T-cell (primary cell): ENCODE measurements at regions not wholly inside any gene's neighbourhood (a gene's known extent, or its start where the extent isn't known, plus 50 kb on each side); places are given as distances from the start of the nearest gene placed in this dataset.

ENCODE experiments used
- ATAC-seq, 4 experiments: fragments of 200-7000 bp in 3 of 4; fragments of 150-1000 bp in 1 of 4; cut with Tn5 transposase; replicated peaks in 1 of 4; 1 replicate in 3 of 4; 2 replicates in 1 of 4; pipeline ENCODE4 v1.10.0; 2021; ENCODE audit warnings: moderate library complexity in 3 of 4, mild to moderate bottlenecking in 2 of 4, moderate number of reproducible peaks in 1 of 4
- CTCF ChIA-PET, 2 donors: fragments of 300-600 bp; sonication (Branson Sonifier 250); formaldehyde crosslinking; loops; one replicate each; lab custom pipeline; 2022; ENCODE audit warnings: antibody characterized with exemption in 2 of 2; lab: Charles Lee
- POLR2A ChIA-PET, 2 donors: fragments of 300-600 bp; sonication (Branson Sonifier 250); formaldehyde crosslinking; loops; one replicate each; lab custom pipeline; 2022; ENCODE audit warnings: antibody characterized with exemption in 2 of 2; lab: Charles Lee
- DNase-seq, 35 experiments: peaks; one replicate each; pipeline versions ENCODE4 v3.0.0 to v3.0.0-alpha.2; 2013 to 2023
- H3K27ac ChIP-seq: one replicate; pipeline ENCODE4 v1.5.1; 2013; ENCODE audit warnings: low read length
- H3K27me3 ChIP-seq, 2 experiments: replicated peaks in 1 of 2; 1 replicate in 1 of 2; 2 replicates in 1 of 2; pipeline versions ENCODE4 v1.6.1 to v1.7.0; 2013; ENCODE audit warnings: low read length in 1 of 2, mixed read lengths in 1 of 2; ENCODE audit not compliant: control insufficient read depth in 2 of 2, insufficient read depth in 2 of 2; ENCODE audit errors: extremely low read depth in 1 of 2
- H3K36me3 ChIP-seq, 2 donors: 1 replicate in 1 of 2; 2 replicates in 1 of 2; pipeline versions ENCODE4 v1.6.1 to v1.7.0; 2013; ENCODE audit warnings: low read length in 1 of 2; ENCODE audit not compliant: control insufficient read depth in 2 of 2, insufficient read depth in 1 of 2; ENCODE audit errors: extremely low read depth in 1 of 2
- H3K4me1 ChIP-seq, 2 experiments: 1 replicate in 1 of 2; 2 replicates in 1 of 2; pipeline versions ENCODE4 v1.6.1 to v1.7.0; 2013; ENCODE audit warnings: low read length in 2 of 2, mixed read lengths in 1 of 2; ENCODE audit not compliant: insufficient read depth in 2 of 2, control insufficient read depth in 1 of 2; ENCODE audit errors: extremely low read depth in 1 of 2
- H3K4me3 ChIP-seq, 2 donors: 1 replicate in 1 of 2; 2 replicates in 1 of 2; pipeline versions ENCODE4 v1.5.1 to v1.7.0; 2013; ENCODE audit warnings: mild to moderate bottlenecking in 2 of 2, low read length in 1 of 2, moderate library complexity in 1 of 2; ENCODE audit not compliant: control insufficient read depth in 1 of 2; ENCODE audit errors: extremely low read depth in 1 of 2
- H3K9me3 ChIP-seq: 2 replicates; pipeline ENCODE4 v1.7.0; 2013
- H3K27ac Mint-ChIP-seq, 2 donors: one replicate each; pipeline ENCODE4 v1.8.0; 2020 to 2021; ENCODE audit warnings: mild to moderate bottlenecking in 2 of 2, mixed read lengths in 2 of 2
- H3K27me3 Mint-ChIP-seq, 2 donors: one replicate each; pipeline ENCODE4 v1.8.0; 2021 to 2022; ENCODE audit warnings: mixed read lengths in 2 of 2
- H3K36me3 Mint-ChIP-seq: one replicate; pipeline ENCODE4 v1.8.0; 2021; ENCODE audit warnings: mixed read lengths
- H3K4me1 Mint-ChIP-seq, 3 donors: one replicate each; pipeline ENCODE4 v1.8.0; 2020 to 2022; ENCODE audit warnings: mixed read lengths in 3 of 3, mild to moderate bottlenecking in 1 of 3
- H3K4me3 Mint-ChIP-seq, 3 donors: one replicate each; pipeline ENCODE4 v1.8.0; 2020 to 2022; ENCODE audit warnings: mild to moderate bottlenecking in 3 of 3, mixed read lengths in 3 of 3, moderate library complexity in 3 of 3
- H3K9me3 Mint-ChIP-seq, 3 donors: one replicate each; pipeline ENCODE4 v1.8.0; 2020 to 2022; ENCODE audit warnings: mixed read lengths in 3 of 3
- WGBS: methylation state at CpG from one replicate; pipeline ENCODE4 v1.1.5; 2013; ENCODE audit warnings: missing lambda C conversion rate; ENCODE audit not compliant: insufficient coverage; 5-methylcytosine and 5-hydroxymethylcytosine counted together

- Histone ChIP-seq H3K4me1 (no peaks in the 10 kb centered on the region), H3K9me3 (no peaks in the 10 kb centered on the region), H3K36me3 (no peaks in the 10 kb centered on the region), H3K4me3 (no peak overlapping the region), H3K27ac (no peak overlapping the region), H3K27me3 (no peaks in the 10 kb centered on the region)
- ATAC-seq (no peak), DNase-seq (no peak)
- no peak overlapping the region for H3K27ac Mint-ChIP-seq
- no peak overlapping the region for H3K4me3 Mint-ChIP-seq
- no peaks in the 10 kb centered on the region for H3K9me3 Mint-ChIP-seq
- no peaks in the 10 kb centered on the region for H3K36me3 Mint-ChIP-seq
- H3K4me1 Mint-ChIP-seq, result no peaks in the 10 kb centered on the region
- POLR2A ChIA-PET, result no interaction called here
- H3K27me3 Mint-ChIP-seq, result peaks cover 0 to 1% of the 10 kb centered on the region in 2 donors
- no CpG with 5 or more reads among the region's 2 CpGs for WGBS
- CTCF ChIA-PET, result interaction anchor here in 1 of 2 donors (0.6 kb wide), 1 partner anchor 1053 kb away, joined by 7 read pairs; no protein-coding TSS in a partner anchor
These were observed 73.4 kb upstream of the ATL2 start for GRCh38 chr2:38450509-38450908.

- DNase-seq, result no peak
- Histone ChIP-seq H3K27me3 (no peaks in the 10 kb centered on the region), H3K36me3 (no peaks in the 10 kb centered on the region), H3K4me1 (no peaks in the 10 kb centered on the region), H3K9me3 (no peaks in the 10 kb centered on the region), H3K27ac (no peak overlapping the region), H3K4me3 (no peak overlapping the region)
- Mint-ChIP-seq H3K4me3 (no peak overlapping the region), H3K27ac (no peak overlapping the region), H3K27me3 (no peaks in the 10 kb centered on the region), H3K36me3 (no peaks in the 10 kb centered on the region), H3K9me3 (no peaks in the 10 kb centered on the region), H3K4me1 (no peaks in the 10 kb centered on the region)
- ChIA-PET CTCF (interaction anchor here in 1 of 2 donors (0.6 kb wide), 1 partner anchor 12 kb away, joined by 5 read pairs; no protein-coding TSS in a partner anchor), POLR2A (no interaction called here)
- 54% methylated on average over 2 of the region's 6 CpGs for WGBS
- no peak for ATAC-seq
These were observed 71.8 kb upstream of the ATL2 start for GRCh38 chr2:38448692-38449410.

GRCh38 chr2:38446906-38447561 is 70.0 kb upstream of the ATL2 start:
- no peak for ATAC-seq
- POLR2A ChIA-PET, result no interaction called here
- no peaks in the 10 kb centered on the region for H3K36me3 Mint-ChIP-seq

GRCh38 chr2:38446418-38446817 is 69.3 kb upstream of the ATL2 start:
- no peak overlapping the region for H3K4me3 Mint-ChIP-seq
- ChIA-PET POLR2A (no interaction called here), CTCF (no interaction called here)
- DNase-seq (no peak), ATAC-seq (no peak)
- H3K27me3 Mint-ChIP-seq, result peaks cover 7 to 10% of the 10 kb centered on the region in 2 donors
- Histone ChIP-seq H3K27me3 (peaks cover 0 to 4% of the 10 kb centered on the region in 2 experiments), H3K27ac (no peak overlapping the region), H3K9me3 (no peaks in the 10 kb centered on the region), H3K4me1 (no peaks in the 10 kb centered on the region), H3K36me3 (no peaks in the 10 kb centered on the region), H3K4me3 (no peak overlapping the region)
- no peaks in the 10 kb centered on the region for H3K36me3 Mint-ChIP-seq
- H3K4me1 Mint-ChIP-seq, result no peaks in the 10 kb centered on the region
- WGBS, result 86% methylated on average over 6 of the region's 7 CpGs
- no peaks in the 10 kb centered on the region for H3K9me3 Mint-ChIP-seq
- no peak overlapping the region for H3K27ac Mint-ChIP-seq

More at GRCh38 chr2:38446906-38447561, 70.0 kb upstream of the ATL2 start:
- no peaks in the 10 kb centered on the region for H3K4me1 ChIP-seq
- WGBS, result 73% methylated on average over 4 of the region's 7 CpGs
- Mint-ChIP-seq H3K9me3 (no peaks in the 10 kb centered on the region), H3K27me3 (peaks cover 2 to 5% of the 10 kb centered on the region in 2 donors), H3K27ac (no peak overlapping the region), H3K4me3 (no peak overlapping the region), H3K4me1 (no peaks in the 10 kb centered on the region)
- H3K27me3 ChIP-seq, result peaks cover 0 to 2% of the 10 kb centered on the region in 2 experiments
- no peak overlapping the region for H3K27ac ChIP-seq
- CTCF ChIA-PET, result no interaction called here
- no peak overlapping the region for H3K4me3 ChIP-seq
- H3K9me3 ChIP-seq, result no peaks in the 10 kb centered on the region
- DNase-seq, result no peak
- no peaks in the 10 kb centered on the region for H3K36me3 ChIP-seq

GRCh38 chr2:38444247-38444646 is 67.2 kb upstream of the ATL2 start:
- POLR2A ChIA-PET, result interaction anchor here in 1 of 2 donors (0.6 kb wide), 1 partner anchor 1051 kb away, joined by 7 read pairs; no protein-coding TSS in a partner anchor
- ATAC-seq, result no peak

GRCh38 chr2:38442643-38443541 is 65.8 kb upstream of the ATL2 start:
- H3K27ac ChIP-seq, result no peak overlapping the region
- Mint-ChIP-seq H3K4me1 (peaks cover 0 to 3% (median 0%) of the 10 kb centered on the region in 3 donors), H3K36me3 (no peaks in the 10 kb centered on the region), H3K9me3 (no peaks in the 10 kb centered on the region), H3K4me3 (no peak overlapping the region), H3K27me3 (peaks cover 16 to 22% of the 10 kb centered on the region in 2 donors), H3K27ac (no peak overlapping the region)
- no peaks in the 10 kb centered on the region for H3K9me3 ChIP-seq
- H3K36me3 ChIP-seq, result no peaks in the 10 kb centered on the region
- H3K27me3 ChIP-seq, result peaks cover 0 to 10% of the 10 kb centered on the region in 2 experiments
- WGBS, result 63% methylated on average over 5 of the region's 8 CpGs
- no peaks in the 10 kb centered on the region for H3K4me1 ChIP-seq
- H3K4me3 ChIP-seq, result no peak overlapping the region
- ATAC-seq (no peak), DNase-seq (no peak)
- ChIA-PET CTCF (interaction anchor here in 1 of 2 donors (0.7 kb wide), 1 partner anchor 210 kb away, joined by 3 read pairs; no protein-coding TSS in a partner anchor), POLR2A (interaction anchor here in 1 of 2 donors (0.7 kb wide), 1 partner anchor 126 kb away, joined by 3 read pairs; no protein-coding TSS in a partner anchor)

More at GRCh38 chr2:38444247-38444646, 67.2 kb upstream of the ATL2 start:
- peaks cover 16 to 18% of the 10 kb centered on the region in 2 donors for H3K27me3 Mint-ChIP-seq
- DNase-seq, result no peak
- H3K27me3 ChIP-seq, result peaks cover 0 to 9% of the 10 kb centered on the region in 2 experiments
- no peaks in the 10 kb centered on the region for H3K4me1 ChIP-seq
- CTCF ChIA-PET, result no interaction called here
- no peaks in the 10 kb centered on the region for H3K4me1 Mint-ChIP-seq
- no peaks in the 10 kb centered on the region for H3K9me3 ChIP-seq
- no peak overlapping the region for H3K4me3 Mint-ChIP-seq
- H3K27ac Mint-ChIP-seq, result no peak overlapping the region
- 90% methylated on average over 1 of the region's 2 CpGs for WGBS
- H3K27ac ChIP-seq, result no peak overlapping the region
- no peak overlapping the region for H3K4me3 ChIP-seq
- H3K36me3 ChIP-seq, result no peaks in the 10 kb centered on the region
- H3K9me3 Mint-ChIP-seq, result no peaks in the 10 kb centered on the region
- H3K36me3 Mint-ChIP-seq, result no peaks in the 10 kb centered on the region
